ENCODE measurements at regions not wholly inside any gene's neighbourhood (a gene's known extent, or its start where the extent isn't known, plus 50 kb on each side); places are given as distances from the start of the nearest gene placed in this dataset.

GRCh38 chr4:189506080-189506479 is 434.6 kb upstream of the FRG1 start:
- TF ChIP-seq POLR2A (IDR thresholded peaks at IDR 0.05): no peak
- TF ChIP-seq, protein P1, sequence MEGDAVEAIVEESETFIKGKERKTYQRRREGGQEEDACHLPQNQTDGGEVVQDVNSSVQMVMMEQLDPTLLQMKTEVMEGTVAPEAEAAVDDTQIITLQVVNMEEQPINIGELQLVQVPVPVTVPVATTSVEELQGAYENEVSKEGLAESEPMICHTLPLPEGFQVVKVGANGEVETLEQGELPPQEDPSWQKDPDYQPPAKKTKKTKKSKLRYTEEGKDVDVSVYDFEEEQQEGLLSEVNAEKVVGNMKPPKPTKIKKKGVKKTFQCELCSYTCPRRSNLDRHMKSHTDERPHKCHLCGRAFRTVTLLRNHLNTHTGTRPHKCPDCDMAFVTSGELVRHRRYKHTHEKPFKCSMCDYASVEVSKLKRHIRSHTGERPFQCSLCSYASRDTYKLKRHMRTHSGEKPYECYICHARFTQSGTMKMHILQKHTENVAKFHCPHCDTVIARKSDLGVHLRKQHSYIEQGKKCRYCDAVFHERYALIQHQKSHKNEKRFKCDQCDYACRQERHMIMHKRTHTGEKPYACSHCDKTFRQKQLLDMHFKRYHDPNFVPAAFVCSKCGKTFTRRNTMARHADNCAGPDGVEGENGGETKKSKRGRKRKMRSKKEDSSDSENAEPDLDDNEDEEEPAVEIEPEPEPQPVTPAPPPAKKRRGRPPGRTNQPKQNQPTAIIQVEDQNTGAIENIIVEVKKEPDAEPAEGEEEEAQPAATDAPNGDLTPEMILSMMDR (IDR thresholded peaks at IDR 0.05): no peak
- H3K4me1 ChIP-seq: no peaks in the 10 kb centered on the region
- no peaks in the 10 kb centered on the region for H3K27me3 ChIP-seq
- DNase-seq: no peak
- no peaks in the 10 kb centered on the region for H3K36me3 ChIP-seq
- intact Hi-C loops (cut with DNase I): no loop called here
- WGBS, 2 donors: 75 to 85% methylated on average over 10 of the region's 10 CpGs
- no peak overlapping the region for H3K27ac ChIP-seq
- H3K9me3 ChIP-seq: no peaks in the 10 kb centered on the region
- no peak overlapping the region for H3K4me3 ChIP-seq (replicated peaks in 1 of 3)

DNA sequence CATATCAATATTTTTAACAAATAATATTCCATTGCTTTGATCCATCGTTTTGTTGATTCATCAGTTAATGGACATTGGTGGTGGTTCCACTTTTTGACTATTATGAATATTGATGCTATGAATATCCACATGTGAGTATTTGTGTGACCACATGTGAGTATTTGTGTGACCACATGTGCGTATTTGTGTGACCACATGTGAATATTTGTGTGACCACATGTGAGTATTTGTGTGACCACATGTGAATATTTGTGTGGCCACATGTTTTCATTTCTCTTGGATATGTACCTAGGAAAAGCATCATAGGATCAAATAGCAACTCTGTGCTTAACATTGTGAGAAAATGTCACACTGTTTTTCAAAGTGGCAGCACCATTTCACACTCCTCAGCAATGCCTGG is 433.6 kb upstream of the FRG1 start:
- H3K36me3 ChIP-seq: no peaks in the 10 kb centered on the region
- no peak for DNase-seq
- TF ChIP-seq POLR2A (IDR thresholded peaks at IDR 0.05): no peak
- TF ChIP-seq, protein P1 (IDR thresholded peaks at IDR 0.05): no peak
- 92 to 99% methylated on average over 2 of the region's 2 CpGs for WGBS, 2 donors
- H3K27ac ChIP-seq: no peak overlapping the region
- intact Hi-C loops (cut with DNase I): no loop called here
- no peak overlapping the region for H3K4me3 ChIP-seq (replicated peaks in 1 of 3)
- no peaks in the 10 kb centered on the region for H3K9me3 ChIP-seq
- H3K4me1 ChIP-seq: no peaks in the 10 kb centered on the region
- no peaks in the 10 kb centered on the region for H3K27me3 ChIP-seq

- no peak overlapping the region for H3K27ac ChIP-seq
- WGBS, 2 donors: 52 to 92% methylated on average over 1 of the region's 1 CpG
These were observed 430.1 kb upstream of the FRG1 start for GRCh38 chr4:189510601-189511000.

GRCh38 chr4:189511581-189511980 is 429.1 kb upstream of the FRG1 start:
- intact Hi-C loops (cut with DNase I): no loop called here
- no peaks in the 10 kb centered on the region for H3K27me3 ChIP-seq
- no peaks in the 10 kb centered on the region for H3K9me3 ChIP-seq
- no peak for TF ChIP-seq POLR2A (IDR thresholded peaks at IDR 0.05)
- TF ChIP-seq, protein P1 (IDR thresholded peaks at IDR 0.05): no peak
- no peak overlapping the region for H3K27ac ChIP-seq
- H3K4me3 ChIP-seq (replicated peaks in 1 of 3): no peak overlapping the region
- no peaks in the 10 kb centered on the region for H3K36me3 ChIP-seq
- WGBS, 2 donors: 87 to 94% methylated on average over 10 of the region's 10 CpGs
- DNase-seq: no peak
- no peaks in the 10 kb centered on the region for H3K4me1 ChIP-seq

More at GRCh38 chr4:189510601-189511000, 430.1 kb upstream of the FRG1 start:
- Histone ChIP-seq H3K36me3 (no peaks in the 10 kb centered on the region), H3K9me3 (no peaks in the 10 kb centered on the region), H3K27me3 (no peaks in the 10 kb centered on the region), H3K4me3 (replicated peaks in 1 of 3) (no peak overlapping the region), H3K4me1 (no peaks in the 10 kb centered on the region)
- intact Hi-C loops (cut with DNase I): no loop called here
- DNase-seq: no peak
- TF ChIP-seq POLR2A (IDR thresholded peaks at IDR 0.05): no peak
- TF ChIP-seq, protein P1 (IDR thresholded peaks at IDR 0.05): no peak

DNA sequence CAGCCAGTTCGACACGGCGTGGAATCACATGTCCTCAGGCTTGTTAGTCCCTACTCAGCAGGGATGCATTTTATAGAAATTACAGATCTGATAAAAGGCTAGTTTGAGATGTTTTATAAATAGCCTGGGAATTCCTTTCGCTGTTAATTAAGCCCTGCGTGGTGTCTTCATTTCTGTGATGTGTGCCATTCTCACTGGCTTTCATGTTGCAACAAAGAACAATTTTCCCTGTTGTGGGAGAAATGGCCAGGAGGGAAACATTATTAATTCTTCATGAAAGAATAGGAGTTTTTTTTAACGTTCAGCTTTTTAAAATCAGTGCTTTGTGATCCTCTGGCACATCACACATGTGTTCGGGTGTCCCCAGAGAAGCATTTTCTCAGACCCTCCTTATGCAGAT is 427.3 kb upstream of the FRG1 start:
- H3K4me3 ChIP-seq (replicated peaks in 1 of 3): no peak overlapping the region
- no peaks in the 10 kb centered on the region for H3K9me3 ChIP-seq
- H3K27ac ChIP-seq: no peak overlapping the region
- 67% methylated on average over 7 of the region's 7 CpGs for WGBS, 2 donors
- TF ChIP-seq, protein P1 (IDR thresholded peaks at IDR 0.05): no peak
- TF ChIP-seq POLR2A (IDR thresholded peaks at IDR 0.05): no peak
- H3K27me3 ChIP-seq: no peaks in the 10 kb centered on the region
- no peaks in the 10 kb centered on the region for H3K36me3 ChIP-seq
- no peak for DNase-seq
- no peaks in the 10 kb centered on the region for H3K4me1 ChIP-seq
- intact Hi-C loops (cut with DNase I): no loop called here

All from thyroid gland (tissue), 4 donors.